ENCODE measurements at regions not wholly inside any gene's neighbourhood (a gene's known extent, or its start where the extent isn't known, plus 50 kb on each side); places are given as distances from the start of the nearest gene placed in this dataset.
"Not testable (repeated sequence)": the region's sequence is repeated elsewhere in the genome, so short reads cannot be mapped to it uniquely, and the experiment has no call there.

DNA sequence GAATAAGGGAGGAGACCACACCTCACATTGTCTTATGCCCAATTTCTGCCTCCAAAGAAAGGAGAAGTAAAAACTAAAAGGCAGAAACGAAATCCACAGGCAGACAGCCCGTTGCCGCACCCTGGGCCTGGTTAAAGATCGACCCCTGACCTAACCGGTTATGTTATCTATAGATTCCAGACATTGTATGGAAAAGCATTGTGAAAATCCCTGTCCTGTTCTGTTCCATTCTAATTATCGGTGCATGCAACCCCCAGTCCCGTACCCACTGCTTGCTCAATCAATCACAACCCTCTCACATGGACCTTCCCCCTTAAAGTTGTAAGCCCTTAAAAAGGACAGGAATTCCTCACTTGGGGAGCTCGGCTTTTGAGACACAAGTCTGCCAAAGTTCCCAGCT lies 117.1 kb upstream of the PPM1J start:
- TF ChIP-seq, protein P1, sequence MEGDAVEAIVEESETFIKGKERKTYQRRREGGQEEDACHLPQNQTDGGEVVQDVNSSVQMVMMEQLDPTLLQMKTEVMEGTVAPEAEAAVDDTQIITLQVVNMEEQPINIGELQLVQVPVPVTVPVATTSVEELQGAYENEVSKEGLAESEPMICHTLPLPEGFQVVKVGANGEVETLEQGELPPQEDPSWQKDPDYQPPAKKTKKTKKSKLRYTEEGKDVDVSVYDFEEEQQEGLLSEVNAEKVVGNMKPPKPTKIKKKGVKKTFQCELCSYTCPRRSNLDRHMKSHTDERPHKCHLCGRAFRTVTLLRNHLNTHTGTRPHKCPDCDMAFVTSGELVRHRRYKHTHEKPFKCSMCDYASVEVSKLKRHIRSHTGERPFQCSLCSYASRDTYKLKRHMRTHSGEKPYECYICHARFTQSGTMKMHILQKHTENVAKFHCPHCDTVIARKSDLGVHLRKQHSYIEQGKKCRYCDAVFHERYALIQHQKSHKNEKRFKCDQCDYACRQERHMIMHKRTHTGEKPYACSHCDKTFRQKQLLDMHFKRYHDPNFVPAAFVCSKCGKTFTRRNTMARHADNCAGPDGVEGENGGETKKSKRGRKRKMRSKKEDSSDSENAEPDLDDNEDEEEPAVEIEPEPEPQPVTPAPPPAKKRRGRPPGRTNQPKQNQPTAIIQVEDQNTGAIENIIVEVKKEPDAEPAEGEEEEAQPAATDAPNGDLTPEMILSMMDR (IDR thresholded peaks at IDR 0.05): not testable (repeated sequence)
- TF ChIP-seq POLR2A (IDR thresholded peaks at IDR 0.05): not testable (repeated sequence)

All from thyroid gland (tissue), 4 donors.